ENCODE measurements at regions not wholly inside any gene's neighbourhood (a gene's known extent, or its start where the extent isn't known, plus 50 kb on each side); places are given as distances from the start of the nearest gene placed in this dataset.

GRCh38 chr20:56773749-56774148, 144.6 kb downstream of the TFAP2C start:
- no peak overlapping the region for H3K27ac Mint-ChIP-seq
- no peak overlapping the region for H3K4me3 ChIP-seq
- peaks cover 2% of the 10 kb centered on the region for H3F3A ChIP-seq (ENCODE audit: low read depth)
- H3K4me3 Mint-ChIP-seq: no peak overlapping the region
- no peaks in the 10 kb centered on the region for H3K9me3 Mint-ChIP-seq
- H3K4me2 ChIP-seq: no peak overlapping the region
- H3K36me3 ChIP-seq: no peaks in the 10 kb centered on the region
- no peak overlapping the region for H3K27ac ChIP-seq
- no peak overlapping the region for H2AFZ ChIP-seq (replicated peaks)
- no peaks in the 10 kb centered on the region for H4K20me1 ChIP-seq (ENCODE audit: low read depth)
- no peaks in the 10 kb centered on the region for H3K9me3 ChIP-seq (ENCODE audit: low read depth)
- peaks cover 3% of the 10 kb centered on the region for H3K4me1 ChIP-seq
- H3K27me3 ChIP-seq: no peaks in the 10 kb centered on the region
- no peaks in the 10 kb centered on the region for H3K79me2 ChIP-seq (ENCODE audit: low read depth)
- DNase-seq (ENCODE audit: low spot score): no peak
- no peaks in the 10 kb centered on the region for H3K36me3 Mint-ChIP-seq
- H3K4me1 Mint-ChIP-seq: peaks cover 32% of the 10 kb centered on the region
- H3K9ac ChIP-seq: no peak overlapping the region
- TF ChIP-seq CTCF (IDR thresholded peaks at IDR 0.05): no peak
- TF ChIP-seq EZH2phosphoT487 (IDR thresholded peaks at IDR 0.05): no peak
- no peak for TF ChIP-seq EZH2 (IDR thresholded peaks at IDR 0.05)
- H3K27me3 Mint-ChIP-seq (ENCODE audit: insufficient read depth, low read depth): peaks cover 4% of the 10 kb centered on the region

- no peak overlapping the region for H3K27ac ChIP-seq
- H3K79me2 ChIP-seq (ENCODE audit: low read depth): no peaks in the 10 kb centered on the region
- H3K27me3 ChIP-seq: no peaks in the 10 kb centered on the region
- H3K4me1 Mint-ChIP-seq: peaks cover 38% of the 10 kb centered on the region
- H3K9ac ChIP-seq: no peak overlapping the region
- no peak for DNase-seq (ENCODE audit: low spot score)
- H3K27me3 Mint-ChIP-seq (ENCODE audit: insufficient read depth, low read depth): peaks cover 4% of the 10 kb centered on the region
- no peaks in the 10 kb centered on the region for H3K9me3 ChIP-seq (ENCODE audit: low read depth)
- no peak overlapping the region for H3K4me3 ChIP-seq
- peaks cover 7% of the 10 kb centered on the region for H3K4me1 ChIP-seq
- H3K36me3 Mint-ChIP-seq: no peaks in the 10 kb centered on the region
- H3K4me2 ChIP-seq: no peak overlapping the region
- H3K9me3 Mint-ChIP-seq: no peaks in the 10 kb centered on the region
- no peaks in the 10 kb centered on the region for H4K20me1 ChIP-seq (ENCODE audit: low read depth)
- TF ChIP-seq CTCF (IDR thresholded peaks at IDR 0.05): no peak
- TF ChIP-seq EZH2 (IDR thresholded peaks at IDR 0.05): no peak
- TF ChIP-seq EZH2phosphoT487 (IDR thresholded peaks at IDR 0.05): no peak
- H3K4me3 Mint-ChIP-seq: no peak overlapping the region
- no peaks in the 10 kb centered on the region for H3K36me3 ChIP-seq
- H3F3A ChIP-seq (ENCODE audit: low read depth): peaks cover 10% of the 10 kb centered on the region
- H2AFZ ChIP-seq (replicated peaks): no peak overlapping the region
- peak overlapping the region; percentile 10 for H3K27ac Mint-ChIP-seq
Observed at GRCh38 chr20:56774873-56775272, 145.8 kb downstream of the TFAP2C start.

GRCh38 chr20:56776345-56776744, 147.2 kb downstream of the TFAP2C start:
- H3K4me3 Mint-ChIP-seq: no peak overlapping the region
- Histone ChIP-seq H3K27me3 (no peaks in the 10 kb centered on the region), H3K4me2 (no peak overlapping the region), H3K9ac (no peak overlapping the region), H3K79me2 (ENCODE audit: low read depth) (no peaks in the 10 kb centered on the region), H3K4me3 (no peak overlapping the region), H3K4me1 (peaks cover 7% of the 10 kb centered on the region), H2AFZ (replicated peaks) (peak overlapping the region; percentile 77), H4K20me1 (ENCODE audit: low read depth) (no peaks in the 10 kb centered on the region), H3K27ac (no peak overlapping the region), H3F3A (ENCODE audit: low read depth) (peaks cover 13% of the 10 kb centered on the region), H3K36me3 (no peaks in the 10 kb centered on the region), H3K9me3 (ENCODE audit: low read depth) (no peaks in the 10 kb centered on the region)
- no peaks in the 10 kb centered on the region for H3K36me3 Mint-ChIP-seq
- no peak overlapping the region for H3K27ac Mint-ChIP-seq
- H3K4me1 Mint-ChIP-seq: peaks cover 41% of the 10 kb centered on the region
- H3K9me3 Mint-ChIP-seq: no peaks in the 10 kb centered on the region
- H3K27me3 Mint-ChIP-seq (ENCODE audit: insufficient read depth, low read depth): peaks cover 6% of the 10 kb centered on the region
- DNase-seq (ENCODE audit: low spot score): peak; percentile 14
- TF ChIP-seq EZH2 (IDR thresholded peaks at IDR 0.05): no peak
- no peak for TF ChIP-seq EZH2phosphoT487 (IDR thresholded peaks at IDR 0.05)
- TF ChIP-seq CTCF (IDR thresholded peaks at IDR 0.05): no peak
